Endothelial cell of umbilical vein (primary cell): ENCODE measurements at regions not wholly inside any gene's neighbourhood (a gene's known extent, or its start where the extent isn't known, plus 50 kb on each side); places are given as distances from the start of the nearest gene placed in this dataset.

Experiments
- BruUV-seq: library from RNA; stranded (reverse); fragments of 400-500 nt; replicated peaks from 2 replicates; lab custom pipeline; 2021; lab: Mats Ljungman, UMichigan
- CTCF ChIA-PET: fragments of 300-600, 350-600 bp; sonication (Branson Sonifier 250); formaldehyde crosslinking; loops from one replicate; lab custom pipeline; 2021; ENCODE audit warnings: antibody characterized with exemption, inconsistent platforms; lab: Charles Lee
- POLR2A ChIA-PET: fragments of 300-600, 350-600 bp; sonication (Branson Sonifier 250); formaldehyde crosslinking; loops from one replicate; lab custom pipeline; 2021; ENCODE audit warnings: antibody characterized with exemption, inconsistent platforms; lab: Charles Lee
- DNase-seq: peaks from one replicate; pipeline ENCODE4 v3.0.0-alpha.2; 2011; ENCODE audit warnings: low read depth, low spot score
- FAIRE-seq: peaks from 2 replicates; lab custom pipeline; 2011; peaks lifted over from hg19 to GRCh38; lab: Jason Lieb, UNC
- H2AFZ ChIP-seq: 2 replicates; pipeline ENCODE4 v1.6.0; 2012; ENCODE audit warnings: low read depth, low read length, control low read depth, inconsistent platforms
- H3K27ac ChIP-seq: 2 replicates; pipeline ENCODE4 v1.5.1; 2011; ENCODE audit warnings: low read depth, mild to moderate bottlenecking, control low read depth, low read length, moderate library complexity; ENCODE audit not compliant: insufficient read depth
- H3K27me3 ChIP-seq, 2 experiments: 2 replicates each; pipeline versions ENCODE4 v1.6.0 to v1.6.1; 2011; ENCODE audit warnings: low read length in 2 of 2, mixed read lengths in 1 of 2; ENCODE audit not compliant: control insufficient read depth in 2 of 2, insufficient read depth in 2 of 2
- H3K36me3 ChIP-seq, 2 experiments: 2 replicates in 1 of 2; 3 replicates in 1 of 2; pipeline ENCODE4 v1.5.1; 2011; ENCODE audit warnings: low read length in 2 of 2, mild to moderate bottlenecking in 1 of 2, moderate library complexity in 1 of 2; ENCODE audit not compliant: control insufficient read depth in 2 of 2, insufficient read depth in 2 of 2; ENCODE audit errors: extremely low read depth in 1 of 2
- H3K4me1 ChIP-seq: 3 replicates; pipeline ENCODE4 v1.5.1; 2011; ENCODE audit warnings: mild to moderate bottlenecking, low read length; ENCODE audit not compliant: control insufficient read depth, insufficient read depth; ENCODE audit errors: extremely low read depth
- H3K4me2 ChIP-seq: 2 replicates; pipeline ENCODE4 v1.6.1; 2011; ENCODE audit warnings: low read length, control low read depth, mixed read lengths; ENCODE audit not compliant: insufficient read depth
- H3K4me3 ChIP-seq, 3 experiments: fragments of 200-600 bp in 1 of 3; sonication (generic), shearing (Covaris generic) in 1 of 3; replicated peaks in 1 of 3; 2 replicates each; pipeline ENCODE4 v1.5.1; 2011 to 2016; ENCODE audit warnings: control low read depth in 3 of 3, low read length in 3 of 3, mild to moderate bottlenecking in 2 of 3, inconsistent platforms in 1 of 3, low read depth in 1 of 3, moderate library complexity in 1 of 3; ENCODE audit not compliant: insufficient read depth in 1 of 3
- H3K79me2 ChIP-seq: 2 replicates; pipeline ENCODE4 v1.6.0; 2012; ENCODE audit warnings: low read length, inconsistent platforms; ENCODE audit not compliant: control insufficient read depth, insufficient read depth
- H3K9ac ChIP-seq: replicated peaks from 2 replicates; pipeline ENCODE3; 2011; ENCODE audit warnings: low read length, control low read depth; ENCODE audit not compliant: insufficient read depth; ENCODE audit errors: extremely low read depth
- H3K9me1 ChIP-seq: replicated peaks from 3 replicates; pipeline ENCODE4 v1.6.0; 2011; ENCODE audit warnings: mild to moderate bottlenecking, low read length; ENCODE audit not compliant: control insufficient read depth, insufficient read depth; ENCODE audit errors: extremely low read depth
- H3K9me3 ChIP-seq: replicated peaks from 2 replicates; pipeline ENCODE4 v1.5.1; 2012; ENCODE audit warnings: low read length, inconsistent platforms; ENCODE audit not compliant: control insufficient read depth, insufficient read depth
- H4K20me1 ChIP-seq: replicated peaks from 2 replicates; pipeline ENCODE3; 2011; ENCODE audit warnings: mild to moderate bottlenecking, low read length; ENCODE audit not compliant: control insufficient read depth, insufficient read depth; ENCODE audit errors: extremely low read depth
- CTCF ChIP-seq, 2 donors: IDR thresholded peaks; 1 replicate in 1 of 2; 2 replicates in 1 of 2; pipeline ENCODE4 v1.5.1; 2011; ENCODE audit warnings: low read length in 2 of 2, mild to moderate bottlenecking in 2 of 2, moderate library complexity in 2 of 2, control low read depth in 1 of 2, inconsistent platforms in 1 of 2, low read depth in 1 of 2; ENCODE audit not compliant: insufficient read depth in 1 of 2; ENCODE audit errors: extremely low read depth in 1 of 2
- EZH2 ChIP-seq: IDR thresholded peaks from 2 replicates; pipeline ENCODE4 v1.6.1; 2012; ENCODE audit warnings: borderline replicate concordance, low read depth, mild to moderate bottlenecking, moderate library complexity, low read length, inconsistent platforms; ENCODE audit not compliant: severe bottlenecking
- FOS ChIP-seq: IDR thresholded peaks from 2 replicates; pipeline ENCODE4 v1.6.1; 2011; ENCODE audit warnings: mild to moderate bottlenecking, low read length, moderate library complexity, borderline replicate concordance; ENCODE audit not compliant: insufficient read depth
- GATA2 ChIP-seq: IDR thresholded peaks from 2 replicates; pipeline ENCODE4 v1.7.0; 2011; ENCODE audit warnings: low read depth, mild to moderate bottlenecking, moderate library complexity, mixed read lengths, low read length; ENCODE audit not compliant: insufficient read length, insufficient read depth
- MAX ChIP-seq: IDR thresholded peaks from 2 replicates; pipeline ENCODE4 v1.6.1; 2011; ENCODE audit not compliant: insufficient read depth, insufficient read length
- MYC ChIP-seq: IDR thresholded peaks from one replicate; pipeline ENCODE4 v1.6.1; 2011; ENCODE audit warnings: mild to moderate bottlenecking, low read depth, low read length
- POLR2A ChIP-seq: IDR thresholded peaks from 2 replicates; pipeline ENCODE4 v1.6.1; 2012; ENCODE audit warnings: low read depth, mild to moderate bottlenecking, control low read depth, low read length
- dilution Hi-C: fragments of 300-500 bp; cut with MboI; formaldehyde crosslinking; loops from one replicate; pipeline ENCODE4 v1.15.0; 2019; ENCODE audit warnings: low sequenced_read_pairs; ENCODE audit not compliant: extremely low pct_ligation_motif_present
- intact Hi-C: fragments of 100-400 bp; cut with micrococcal nuclease; formaldehyde crosslinking; loops from one replicate; pipeline ENCODE4 v1.10.0; 2022

- Histone ChIP-seq H3K4me3 (no peak overlapping the region), H3K9me3 (no peaks in the 10 kb centered on the region), H2AFZ (no peak overlapping the region), H4K20me1 (no peaks in the 10 kb centered on the region), H3K79me2 (no peaks in the 10 kb centered on the region), H3K36me3 (no peaks in the 10 kb centered on the region), H3K4me1 (peaks cover 8% of the 10 kb centered on the region), H3K4me2 (no peak overlapping the region), H3K9ac (no peak overlapping the region), H3K27me3 (no peaks in the 10 kb centered on the region), H3K9me1 (no peaks in the 10 kb centered on the region), H3K27ac (no peak overlapping the region)
- CTCF ChIA-PET: no interaction called here
- POLR2A ChIA-PET: no interaction called here
- no peak for DNase-seq
- FAIRE-seq: no peak
- dilution Hi-C loops: no loop called here
- BruUV-seq: no TSS peak
- no peak for TF ChIP-seq FOS
- no peak for TF ChIP-seq GATA2
- TF ChIP-seq CTCF (IDR thresholded peaks at IDR 0.05; ENCODE audit: extremely low read depth in 1 of 2, insufficient read depth in 1 of 2, low read depth in 1 of 2, low read length in 2 of 2): no peak
- no peak for TF ChIP-seq MYC
- no peak for TF ChIP-seq POLR2A
- TF ChIP-seq MAX: no peak
- no peak for TF ChIP-seq EZH2
- intact Hi-C loops: no loop called here
Measured at GRCh38 chr20:53748176-53748575, 154.5 kb upstream of the ZNF217 start.
